Stimulated activated CD4-positive, alpha-beta T cell treated with anti-CD3 and anti-CD28 coated beads, Interleukin-15, amount 100 ng/mL, for 1 hour (primary cell): ENCODE measurements at regions not wholly inside any gene's neighbourhood (a gene's known extent, or its start where the extent isn't known, plus 50 kb on each side); places are given as distances from the start of the nearest gene placed in this dataset.
"Not testable (repeated sequence)": the region's sequence is repeated elsewhere in the genome, so short reads cannot be mapped to it uniquely, and the experiment has no call there.

ENCODE experiments used
- DNase-seq, 2 donors: peaks; one replicate each; pipeline ENCODE4 v3.0.0-alpha.2; 2020; ENCODE audit warnings: low read depth in 1 of 2, low spot score in 1 of 2

DNA sequence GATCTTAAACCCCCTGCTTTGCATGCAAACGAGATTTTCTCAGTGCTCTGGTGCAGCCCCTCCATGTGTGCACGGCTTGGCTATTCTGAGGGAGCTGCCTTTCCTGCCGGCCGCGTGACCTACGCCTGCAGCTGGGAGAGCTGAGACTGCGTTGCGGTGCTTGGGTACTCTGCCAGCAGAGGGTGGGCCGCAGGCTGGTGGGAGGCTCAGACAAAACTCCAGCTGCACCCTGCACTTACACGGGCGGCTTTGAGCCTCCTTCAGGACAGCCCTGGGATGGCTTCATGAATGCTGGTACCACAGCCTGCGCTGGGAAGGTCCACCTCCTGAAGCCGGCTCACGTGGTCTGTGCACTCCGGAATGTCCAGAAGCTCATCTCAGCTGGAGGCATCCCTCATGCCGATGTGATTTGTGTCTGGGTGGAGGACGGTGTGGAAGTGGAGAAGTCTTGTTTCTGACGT lies 223.7 kb downstream of the DLL1 start:
- no peak for DNase-seq

DNA sequence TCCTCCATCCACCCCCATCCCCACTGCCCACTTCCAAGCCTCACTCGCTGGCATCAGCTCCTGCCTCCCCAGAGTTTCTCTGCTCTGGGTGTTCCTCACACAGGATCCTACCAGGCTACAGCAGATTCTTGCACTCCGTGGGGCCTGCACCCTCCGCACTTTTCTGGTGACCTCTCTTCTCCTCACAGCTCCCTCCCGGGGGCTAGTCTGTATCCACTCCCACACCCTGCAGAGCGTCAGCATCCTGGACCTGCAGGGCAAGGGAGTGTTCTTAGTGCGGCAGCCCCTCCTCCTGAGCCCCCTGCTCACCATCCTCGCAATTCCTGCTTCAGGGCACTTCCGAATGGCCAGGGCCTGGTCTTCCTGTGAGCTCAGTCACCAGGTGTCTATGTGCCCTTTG lies 224.2 kb downstream of the DLL1 start:
- DNase-seq: no peak

DNA sequence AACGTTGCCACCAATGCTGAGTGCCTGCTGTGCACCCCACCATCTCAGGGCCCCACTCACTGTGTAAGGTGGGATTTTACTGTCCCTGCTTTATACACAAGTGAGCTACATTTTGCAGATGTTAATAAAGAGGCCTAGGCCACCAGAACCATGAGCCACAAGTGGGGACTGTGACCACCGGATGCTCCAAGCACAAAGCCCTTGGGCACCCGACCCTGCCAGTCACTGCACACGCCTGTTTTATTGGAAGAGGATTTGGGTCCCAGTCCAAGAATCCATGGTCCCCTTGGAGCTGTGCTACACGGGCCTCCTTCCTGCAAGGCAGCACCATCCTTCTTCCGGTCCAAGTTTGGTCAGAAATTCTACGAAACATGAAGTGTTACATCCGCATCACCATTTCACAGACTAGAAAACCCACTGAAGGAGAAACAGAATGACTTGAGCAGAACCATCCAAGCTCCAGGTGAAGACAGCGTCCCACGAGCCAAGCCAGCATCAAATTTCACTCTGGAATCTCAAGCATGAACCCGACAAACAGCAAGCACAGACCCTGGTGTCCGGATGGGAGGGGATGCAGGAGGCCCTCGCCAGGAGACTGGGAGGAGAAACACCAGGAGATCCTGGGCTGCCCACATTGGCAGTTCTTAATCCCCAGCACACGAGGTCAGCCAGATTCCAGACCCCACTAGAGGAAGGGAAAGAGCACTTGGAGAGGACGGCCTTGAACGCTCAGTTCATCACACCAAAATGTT lies 226.9 kb downstream of the DLL1 start:
- no peak for DNase-seq

DNA sequence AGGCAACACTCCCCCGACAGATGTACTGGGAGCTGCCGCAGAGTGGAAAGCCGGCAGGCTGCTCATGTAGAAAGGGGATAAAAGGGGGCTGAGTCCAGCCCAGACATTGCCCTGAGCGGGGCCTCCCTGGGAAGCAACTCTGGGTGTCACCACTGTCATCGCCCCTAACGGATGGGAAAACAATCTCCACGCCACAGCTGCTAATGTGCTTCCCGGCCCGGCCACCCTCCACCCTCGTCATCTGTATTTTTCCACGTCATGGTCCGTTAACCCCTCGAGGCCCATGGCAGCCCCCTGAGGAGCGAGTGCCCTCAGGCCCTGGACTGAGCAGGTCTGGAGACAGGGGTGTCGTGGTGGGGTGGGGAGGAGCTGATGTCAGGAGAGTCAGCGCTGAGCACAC lies 227.4 kb downstream of the DLL1 start:
- DNase-seq: no peak

DNA sequence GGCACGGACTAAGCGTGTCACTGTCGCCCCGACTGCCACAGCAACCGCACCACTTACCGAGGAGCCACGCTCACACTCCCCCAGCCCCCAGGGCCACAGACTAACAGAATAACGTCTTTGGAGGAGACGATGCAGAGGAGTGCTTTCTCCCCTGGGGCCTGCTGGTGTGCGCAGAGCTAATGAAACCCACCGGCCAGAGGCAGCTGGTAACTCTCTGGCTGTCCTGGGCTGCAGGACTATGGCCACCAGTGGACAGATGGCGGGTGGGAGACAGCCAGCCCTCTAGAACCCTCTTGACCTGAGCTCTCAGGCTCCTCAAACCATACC lies 228.0 kb downstream of the DLL1 start:
- DNase-seq: no peak

DNA sequence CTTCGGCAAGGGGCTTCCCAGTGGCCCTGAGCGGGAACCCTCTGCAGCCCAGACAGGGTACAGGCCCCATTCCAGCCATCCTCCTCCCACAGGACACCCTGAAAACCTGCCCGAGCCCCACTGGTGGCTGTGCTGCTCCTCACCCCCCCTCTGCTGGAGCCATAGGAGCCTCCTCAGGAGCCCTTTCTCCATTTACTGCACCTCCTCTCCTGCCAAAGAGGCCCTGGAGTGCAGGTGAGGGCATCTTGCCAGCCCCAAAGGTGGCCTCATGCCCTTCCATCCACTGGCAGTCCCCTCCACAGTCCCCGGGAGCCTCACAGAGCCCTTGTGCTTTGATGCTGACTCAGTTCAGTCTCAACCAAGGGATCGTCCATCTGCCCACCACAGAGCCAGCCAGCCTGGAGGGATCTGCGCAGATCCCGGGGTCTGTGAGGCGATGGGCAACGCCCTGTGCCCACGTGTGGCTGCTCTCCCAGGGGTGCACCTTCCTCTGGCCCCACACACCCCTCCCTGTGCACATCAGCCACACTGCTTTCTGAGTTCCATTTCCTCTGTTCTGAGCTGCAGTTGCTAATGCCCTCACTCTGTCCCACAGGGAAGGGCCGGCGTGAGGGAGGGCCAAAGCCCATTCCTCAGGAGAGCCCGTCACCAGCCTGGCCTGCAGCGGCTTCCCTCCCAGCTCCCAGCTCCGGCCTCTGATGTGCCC lies 228.5 kb downstream of the DLL1 start:
- DNase-seq: no peak

DNA sequence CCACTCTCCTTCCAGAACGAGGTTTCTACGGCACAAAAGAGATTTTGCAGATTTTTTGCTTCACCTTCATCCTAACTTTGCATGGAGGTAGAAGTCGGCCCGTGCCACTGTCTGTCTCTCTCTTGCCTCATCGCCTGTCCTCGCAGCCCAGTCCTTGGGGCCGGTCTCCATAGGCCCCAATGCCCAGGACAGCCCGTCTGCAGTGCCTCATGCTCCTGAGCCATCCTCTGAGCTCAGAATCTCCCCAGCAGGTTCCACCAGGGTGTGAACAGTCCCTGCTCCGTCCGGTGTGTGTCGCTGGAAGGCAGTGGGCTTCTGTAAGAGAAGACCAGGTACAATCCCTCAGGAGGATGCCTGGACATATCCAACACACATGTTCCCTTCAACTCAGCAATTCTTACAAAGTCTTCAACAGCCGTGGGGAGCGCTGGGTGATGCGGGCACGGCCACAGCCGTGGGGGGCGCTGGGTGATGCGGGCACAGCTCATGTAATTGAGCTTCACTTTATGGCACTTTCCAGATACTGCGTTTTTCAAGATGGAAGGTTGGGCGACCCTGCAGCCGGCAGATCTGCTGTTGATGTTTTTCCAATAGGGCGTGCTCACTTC lies 231.9 kb downstream of the DLL1 start:
- DNase-seq: no peak

DNA sequence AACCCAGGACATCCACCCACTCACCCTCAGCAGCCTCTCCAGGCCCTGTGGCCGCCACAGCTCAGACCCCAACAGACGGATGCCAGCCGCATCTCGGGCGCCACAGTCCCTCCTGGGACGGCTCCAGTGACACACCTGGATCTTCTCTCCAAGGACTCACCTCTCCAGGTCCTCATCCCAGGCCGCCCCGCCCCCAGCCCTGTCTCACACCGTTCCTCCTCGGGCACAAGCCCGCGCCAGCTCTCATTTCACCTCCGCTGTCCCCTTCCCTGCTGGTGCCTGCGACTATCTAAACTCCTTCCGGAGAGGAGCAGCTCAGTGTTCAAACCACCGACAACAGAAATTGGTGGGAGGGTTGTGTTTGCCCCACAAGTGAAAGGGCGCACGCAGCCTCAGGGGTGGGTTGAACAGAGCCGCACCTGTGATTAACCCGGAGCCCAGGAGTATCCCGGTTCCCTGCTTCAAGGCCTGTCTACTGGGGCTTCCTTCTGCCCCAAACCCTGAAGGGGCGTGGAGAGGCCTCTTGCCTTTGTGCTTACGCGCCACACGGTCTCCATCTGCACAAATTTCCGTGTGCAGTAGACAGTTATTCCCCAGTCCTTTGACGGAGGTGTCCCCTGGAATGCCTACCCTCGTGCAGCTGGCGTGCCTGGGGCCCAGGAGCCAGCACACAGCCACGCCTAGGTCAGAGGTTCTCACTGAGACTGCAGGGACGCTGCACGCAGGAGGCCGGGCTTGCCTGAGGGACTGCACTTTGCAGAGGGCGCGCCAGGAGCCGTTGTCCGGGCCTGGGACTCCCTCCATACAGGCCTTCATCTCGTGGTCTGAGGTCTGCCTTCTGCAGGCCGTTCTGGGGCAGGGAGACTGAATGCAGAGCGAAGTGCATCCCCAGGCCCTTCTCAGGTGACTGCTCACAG lies 232.7 kb downstream of the DLL1 start:
- no peak for DNase-seq

DNA sequence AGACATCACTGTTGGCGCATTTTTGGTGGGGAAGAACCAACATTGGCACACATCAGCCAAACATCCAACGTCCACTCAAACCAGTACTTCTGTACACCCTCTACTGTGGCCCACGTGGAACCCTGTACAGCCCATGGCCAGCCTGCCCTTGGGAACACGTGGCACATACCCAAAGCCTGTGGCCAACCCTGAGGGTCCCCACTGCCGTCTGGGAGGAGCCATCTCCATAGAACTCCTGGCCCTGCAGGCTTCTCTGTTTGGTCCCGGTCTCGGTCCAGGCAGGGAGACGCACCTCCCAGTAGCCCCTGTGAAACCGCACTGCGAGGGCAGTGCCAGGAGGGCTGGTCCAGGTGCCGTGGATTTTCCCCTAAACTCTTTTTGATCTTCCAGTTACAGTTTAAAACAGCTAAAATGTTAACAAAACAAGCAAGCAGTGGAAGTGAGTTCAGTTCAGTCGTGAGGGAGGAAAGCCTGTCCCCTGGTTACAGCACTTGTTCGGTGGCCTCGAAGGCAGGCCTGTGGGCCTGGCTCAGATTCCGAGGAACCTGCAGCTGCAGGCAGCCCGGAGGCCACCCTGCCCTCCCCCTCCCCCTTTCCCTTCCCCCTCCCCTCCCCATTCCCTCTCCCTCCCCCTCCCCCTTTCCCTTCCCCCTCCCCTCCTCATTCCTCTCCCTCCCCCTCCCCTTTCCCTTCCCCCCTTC lies 233.7 kb downstream of the DLL1 start:
- no peak for DNase-seq

DNA sequence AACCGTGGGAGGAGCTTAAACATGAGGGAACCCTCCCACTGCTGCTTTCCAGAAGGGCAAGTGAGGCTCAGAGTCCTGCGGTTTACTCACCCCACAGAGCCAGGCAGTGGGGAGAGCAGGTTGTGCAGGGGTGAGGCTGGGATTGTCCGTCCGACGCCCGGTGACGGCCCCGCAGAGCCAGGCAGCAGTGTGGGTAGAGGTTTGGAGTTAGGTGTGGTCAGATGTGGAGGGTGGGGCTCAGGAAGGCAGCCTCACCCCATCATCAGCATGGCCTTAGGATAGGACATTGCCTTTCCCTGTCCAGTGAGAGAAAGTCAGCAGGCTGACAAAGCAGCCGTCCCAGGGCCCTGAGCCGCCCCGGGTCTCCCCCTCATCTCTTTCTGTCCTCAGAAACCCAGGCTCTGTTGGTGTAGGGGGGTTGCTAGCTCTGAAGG lies 234.6 kb downstream of the DLL1 start:
- DNase-seq: no peak

DNA sequence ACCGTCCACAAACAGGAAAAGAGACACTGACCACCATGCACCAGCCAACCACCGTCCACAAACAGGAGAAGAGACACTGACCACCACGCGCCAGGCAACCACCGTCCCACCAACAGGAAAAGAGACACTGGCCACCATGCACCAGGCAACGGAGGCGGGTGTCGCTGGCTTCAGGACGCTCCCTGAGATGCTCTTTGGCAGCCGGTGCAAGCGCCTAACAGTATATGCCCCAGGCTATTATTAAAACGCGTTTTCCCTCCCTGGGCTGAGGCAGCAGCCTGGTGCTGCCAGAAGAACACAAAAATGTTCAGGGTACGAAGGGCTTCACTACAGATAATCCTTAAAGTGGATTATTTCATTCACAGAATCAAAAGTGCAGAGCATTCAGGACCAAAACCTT lies 235.1 kb downstream of the DLL1 start:
- DNase-seq: not testable (repeated sequence)

DNA sequence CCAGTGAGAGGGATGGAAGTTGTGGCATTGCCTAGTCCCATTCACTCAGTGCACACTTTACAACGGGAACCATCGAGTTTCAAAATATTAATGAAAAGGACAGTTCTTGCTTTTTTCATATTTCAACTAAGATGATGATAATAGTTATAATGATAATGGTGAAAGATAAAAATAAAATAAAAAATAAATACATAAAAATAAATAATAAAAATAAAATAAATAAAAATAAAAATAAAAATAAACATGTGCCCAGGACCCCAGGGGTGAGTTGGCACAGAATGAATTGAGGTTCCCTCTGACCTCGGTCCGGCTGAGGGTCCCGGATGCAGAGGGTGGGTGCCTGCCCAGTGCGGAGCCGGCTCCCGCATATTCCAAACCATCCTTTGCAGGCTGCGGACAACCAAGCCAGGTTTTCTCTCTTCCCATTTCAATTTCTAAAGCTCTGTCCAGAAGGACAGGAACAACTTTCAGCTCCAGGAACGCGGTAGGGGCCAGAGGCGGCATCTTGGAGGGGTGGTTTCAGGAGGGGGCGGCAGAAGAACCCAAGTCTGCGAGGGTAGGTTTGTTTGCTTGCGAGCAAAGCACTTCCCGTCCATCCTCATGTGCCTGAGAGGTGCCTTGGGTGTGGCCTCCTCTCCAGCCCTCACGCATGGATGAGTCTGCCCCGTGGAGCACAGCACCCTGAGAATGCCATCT lies 236.8 kb downstream of the DLL1 start:
- no peak for DNase-seq

DNA sequence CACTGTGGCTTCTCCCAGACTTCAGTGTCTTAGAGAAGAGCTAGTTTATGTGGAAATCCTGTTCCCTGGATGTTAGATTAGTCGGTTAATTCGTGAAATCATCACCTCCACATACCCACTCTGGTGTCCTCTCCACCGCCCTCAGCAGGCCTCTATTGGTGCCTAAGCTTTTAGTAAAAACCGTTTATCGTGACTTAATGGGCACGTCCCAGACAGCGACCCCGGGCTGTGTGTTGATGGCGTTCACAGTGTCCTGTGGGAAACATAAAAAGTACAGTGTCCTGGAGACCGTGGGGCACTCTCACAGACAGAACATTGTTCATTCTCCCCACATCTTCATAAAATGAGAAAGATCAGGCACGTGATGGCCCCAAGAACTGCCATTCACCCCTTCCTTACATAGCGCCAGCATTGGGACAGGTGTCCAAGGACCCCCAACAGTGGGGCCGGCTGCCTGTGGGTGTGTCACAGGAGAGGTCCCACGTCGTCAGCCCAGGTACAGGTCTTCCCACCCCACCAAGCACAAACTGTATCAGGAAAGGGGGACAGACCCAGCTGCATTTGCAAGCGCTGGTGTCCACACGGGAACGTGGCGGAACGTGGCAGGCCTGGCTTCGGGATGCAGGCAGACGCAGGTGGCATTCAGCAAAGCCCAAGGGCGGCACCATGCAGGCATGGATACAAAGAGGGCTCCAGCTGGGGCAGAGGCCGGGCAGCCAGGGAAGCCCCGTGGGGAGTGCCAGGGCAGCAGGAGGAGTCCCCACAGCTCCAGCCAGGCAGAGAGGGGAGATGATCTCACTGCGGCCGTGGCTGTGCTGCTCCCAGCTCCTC lies 237.7 kb downstream of the DLL1 start:
- DNase-seq: no peak

DNA sequence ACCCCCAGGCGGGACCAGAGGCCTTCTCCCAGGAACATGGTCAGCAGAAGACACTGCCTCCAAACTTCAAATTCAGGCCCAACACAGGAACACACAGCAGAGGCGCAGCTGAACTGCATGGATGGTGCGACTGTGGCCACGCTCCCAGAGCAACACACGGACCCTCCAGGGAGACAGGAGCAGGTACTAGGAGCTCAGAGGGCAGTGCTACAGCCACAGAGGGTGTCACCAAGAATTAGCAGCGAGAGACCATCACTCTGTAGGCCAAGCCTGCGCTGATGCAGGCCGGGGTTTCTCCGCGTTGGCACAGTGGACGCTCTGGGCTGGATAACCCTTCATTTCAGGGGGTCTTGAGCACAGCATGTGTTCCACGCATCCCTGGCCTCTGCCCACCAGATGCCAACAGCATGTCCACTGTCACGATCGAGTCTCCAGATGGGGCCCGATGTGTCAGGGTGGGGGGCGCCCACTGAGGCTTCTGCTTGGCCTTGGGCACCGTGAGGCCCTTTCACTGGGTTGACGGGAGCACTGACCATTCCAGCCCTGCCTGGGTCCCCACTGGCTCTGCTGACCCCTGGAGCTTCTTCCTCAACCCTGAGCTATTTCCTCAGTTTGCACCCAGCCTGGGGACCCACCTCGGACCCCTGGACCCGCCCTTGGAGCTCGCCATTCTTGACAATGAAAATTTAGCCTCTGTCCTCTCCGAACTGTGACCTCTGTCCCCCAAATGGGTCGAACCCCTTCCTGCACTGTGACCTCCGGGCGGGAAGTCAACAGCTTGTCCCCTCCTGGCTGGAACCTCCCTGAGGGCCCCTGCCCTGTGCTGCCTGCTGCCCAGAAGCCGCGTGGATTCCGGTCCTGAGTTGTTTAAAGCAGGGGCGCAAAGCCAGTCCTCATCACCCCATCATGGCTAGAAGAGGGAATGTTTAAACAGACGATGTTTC lies 239.4 kb downstream of the DLL1 start:
- no peak for DNase-seq

DNA sequence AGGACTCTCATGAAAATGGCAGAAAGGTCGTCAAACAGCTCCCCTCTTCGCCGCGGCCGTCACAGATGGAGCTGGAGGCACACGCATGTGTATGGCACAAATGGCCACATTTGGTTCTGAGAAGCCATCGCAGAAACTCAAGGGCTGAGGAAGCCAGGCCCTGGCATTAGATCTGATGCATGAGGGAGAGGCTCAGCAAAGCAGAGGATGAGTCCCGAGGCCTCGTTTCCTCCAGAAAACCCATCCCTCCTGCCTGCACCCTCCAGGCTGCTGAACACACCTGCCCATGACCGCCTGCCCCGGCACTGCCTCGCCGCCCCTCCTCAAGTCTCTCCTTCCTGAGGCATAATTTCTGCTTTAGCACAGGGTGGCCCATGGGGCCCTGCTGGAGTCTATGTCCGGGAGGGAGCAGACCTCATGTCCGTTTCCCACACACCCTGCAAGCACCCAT lies 240.3 kb downstream of the DLL1 start:
- no peak for DNase-seq

DNA sequence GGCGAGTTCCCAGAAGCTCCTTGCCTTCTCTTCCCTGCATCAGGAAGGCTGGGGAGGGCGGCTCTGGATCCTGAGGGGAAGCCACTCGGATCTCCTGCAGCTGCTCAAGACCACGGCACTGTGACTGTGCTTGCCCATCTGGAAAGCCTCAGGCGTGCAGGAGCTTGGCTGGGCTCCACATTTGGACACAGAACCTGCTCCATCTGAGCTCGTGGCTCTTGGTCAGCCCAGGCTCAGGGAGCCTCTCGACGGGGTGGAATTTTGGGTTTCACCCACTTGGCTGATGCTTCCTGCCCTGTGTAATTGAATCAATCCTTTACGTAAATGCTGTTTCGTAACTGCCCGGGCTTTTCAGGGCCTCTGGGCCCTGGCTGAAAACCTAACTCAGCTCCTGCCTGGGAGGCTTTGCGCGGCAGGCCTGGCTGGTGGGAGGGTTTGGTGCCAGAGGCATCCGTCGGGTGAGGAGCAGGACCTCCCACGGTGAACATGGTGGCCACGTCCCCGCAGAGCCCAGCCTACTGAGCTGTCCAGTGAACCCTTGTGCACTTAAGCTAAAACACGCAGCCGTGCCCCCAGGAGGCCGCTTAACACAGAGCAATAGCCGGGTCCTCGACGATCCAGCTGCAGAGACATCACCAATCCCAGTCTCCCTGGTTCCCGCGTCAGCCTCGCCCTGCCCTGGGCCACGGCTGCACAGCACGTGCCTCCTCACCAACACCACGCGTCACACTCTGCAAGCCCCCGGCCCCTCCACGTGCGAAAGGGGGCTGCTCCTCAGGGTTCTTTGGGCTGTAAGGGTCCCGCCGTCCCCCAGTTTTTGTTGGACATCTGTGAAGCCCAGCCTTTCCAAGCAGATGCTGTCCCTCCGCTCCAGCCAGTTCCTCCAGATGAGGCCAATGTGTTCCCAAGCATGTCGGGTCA lies 241.0 kb downstream of the DLL1 start:
- DNase-seq: no peak

DNA sequence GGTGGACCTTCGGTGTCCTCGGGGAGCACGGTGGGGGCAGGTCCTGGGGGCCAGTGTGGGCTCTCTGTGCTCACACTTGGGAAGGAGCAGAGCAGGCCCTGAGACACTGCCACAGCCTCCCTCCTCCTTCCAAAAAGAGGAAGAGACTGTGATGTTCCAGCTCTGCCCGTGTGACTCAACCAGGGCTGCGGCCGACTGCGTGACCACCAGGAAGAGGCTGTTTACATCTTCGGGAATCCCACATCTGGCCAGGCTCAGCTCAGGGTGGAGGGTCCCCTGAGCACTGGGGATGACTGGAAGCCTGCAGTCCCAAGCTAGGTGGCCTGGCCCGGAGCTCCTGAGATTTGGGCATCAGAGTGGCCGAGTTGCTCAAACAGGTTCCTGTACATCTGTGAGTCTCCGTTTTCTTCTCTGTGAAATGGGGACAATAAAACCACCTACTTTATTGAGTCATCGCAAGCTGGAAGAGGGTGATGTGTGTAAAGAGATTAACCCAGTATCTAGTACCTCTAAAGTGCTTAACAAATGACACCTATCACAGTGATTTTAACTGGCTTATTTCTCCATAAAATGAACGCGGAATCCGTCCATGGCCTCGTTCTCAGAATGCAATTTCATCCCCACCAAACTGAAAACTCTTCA lies 242.1 kb downstream of the DLL1 start:
- DNase-seq: no peak
